ENCODE measurements at regions not wholly inside any gene's neighbourhood (a gene's known extent, or its start where the extent isn't known, plus 50 kb on each side); places are given as distances from the start of the nearest gene placed in this dataset.

DNA sequence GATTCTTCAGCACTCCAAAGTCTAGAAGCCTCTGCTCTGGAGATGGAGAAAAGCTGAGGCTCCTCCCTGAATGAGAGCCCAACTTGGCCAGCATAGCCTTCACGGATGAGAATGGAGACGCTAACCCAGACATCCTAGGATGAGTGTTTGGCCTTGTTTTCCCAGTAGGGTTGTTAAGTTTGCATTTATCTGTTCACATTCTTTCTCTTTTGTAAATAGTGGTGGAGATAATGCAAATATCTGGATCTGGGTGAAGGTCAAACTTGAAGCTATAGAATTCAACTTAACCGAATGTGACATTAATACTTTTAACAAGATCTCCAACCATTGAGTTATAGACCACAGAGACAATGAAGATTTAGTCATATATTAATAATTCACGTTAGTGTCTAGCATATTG lies 53.4 kb upstream of the BZW1 start:
- TF ChIP-seq JUND (IDR thresholded peaks at IDR 0.05; ENCODE audit: low read depth) = no peak
- DNase-seq (ENCODE audit: low read depth in 1 of 2, low spot score in 1 of 2) = no peak
- in situ Hi-C loops (cut with HindIII; ENCODE audit: low pct_unique_long_range_greater_than_20kb, low sequenced_read_pairs) = no loop called here

DNA sequence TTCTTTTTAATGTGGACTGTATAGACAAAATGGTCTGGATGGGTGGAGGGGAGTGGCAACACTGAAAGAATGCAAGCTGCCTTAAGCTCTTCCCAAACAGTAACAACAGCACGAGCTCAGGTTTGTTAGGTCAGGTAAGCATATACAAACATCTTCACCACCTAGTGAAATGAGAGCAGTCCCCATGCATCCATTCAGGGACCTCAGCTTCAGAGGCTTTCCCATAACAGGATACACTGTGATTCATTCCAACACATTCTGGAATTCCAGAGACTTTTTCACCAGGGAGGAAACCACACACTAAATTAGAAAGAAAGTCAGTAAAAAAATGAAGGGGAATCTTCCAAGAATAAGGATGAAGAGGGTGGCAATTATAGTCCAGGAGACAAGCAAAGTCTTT lies 50.4 kb upstream of the BZW1 start:
- no peak for TF ChIP-seq JUND (IDR thresholded peaks at IDR 0.05; ENCODE audit: low read depth)
- in situ Hi-C loops (cut with HindIII; ENCODE audit: low pct_unique_long_range_greater_than_20kb, low sequenced_read_pairs) = no loop called here
- DNase-seq (ENCODE audit: low read depth in 1 of 2, low spot score in 1 of 2) = peak in 1 of 2 experiments; percentile 32

Data from T47D (cell line).